CD4-positive, alpha-beta T cell (primary cell): ENCODE measurements at regions not wholly inside any gene's neighbourhood (a gene's known extent, or its start where the extent isn't known, plus 50 kb on each side); places are given as distances from the start of the nearest gene placed in this dataset.

Experiments used
- ATAC-seq: fragments of 200-7000 bp; cut with Tn5 transposase; one replicate; pipeline ENCODE4 v1.10.0; 2022; ENCODE audit warnings: mild to moderate bottlenecking; ENCODE audit not compliant: poor library complexity
- CTCF ChIA-PET: fragments of 350-600 bp; sonication (Branson Sonifier 250); formaldehyde crosslinking; loops from one replicate; lab custom pipeline; 2021; ENCODE audit warnings: antibody characterized with exemption, inconsistent platforms; lab: Charles Lee
- POLR2A ChIA-PET: fragments of 350-600 bp; sonication (Branson Sonifier 250); formaldehyde crosslinking; loops from one replicate; lab custom pipeline; 2021; ENCODE audit warnings: antibody characterized with exemption, inconsistent platforms; lab: Charles Lee
- DNase-seq, 14 experiments: peaks; one replicate each; pipeline ENCODE4 v3.0.0-alpha.2; 2013 to 2020; ENCODE audit warnings: mixed read lengths in 2 of 14
- H3K27ac ChIP-seq, 2 donors: one replicate each; pipeline versions ENCODE4 v1.5.1 to v1.7.0; 2013; ENCODE audit warnings: low read length in 2 of 2, low read depth in 1 of 2, mild to moderate bottlenecking in 1 of 2
- H3K27me3 ChIP-seq, 2 experiments: 1 replicate in 1 of 2; 2 replicates in 1 of 2; pipeline versions ENCODE4 v1.6.1 to v1.7.0; 2013; ENCODE audit warnings: low read length in 2 of 2, control low read depth in 1 of 2, mild to moderate bottlenecking in 1 of 2, moderate library complexity in 1 of 2; ENCODE audit not compliant: insufficient read depth in 2 of 2, control insufficient read depth in 1 of 2
- H3K36me3 ChIP-seq: one replicate; pipeline ENCODE4 v1.6.1; 2013; ENCODE audit warnings: low read length, control low read depth; ENCODE audit not compliant: insufficient read depth
- H3K4me1 ChIP-seq: one replicate; pipeline ENCODE4 v1.6.1; 2013; ENCODE audit warnings: low read length, control low read depth; ENCODE audit not compliant: insufficient read depth
- H3K4me3 ChIP-seq: one replicate; pipeline ENCODE4 v1.5.1; 2013; ENCODE audit warnings: mild to moderate bottlenecking, low read length, moderate library complexity
- H3K9me3 ChIP-seq, 2 experiments: 1 replicate in 1 of 2; 2 replicates in 1 of 2; pipeline versions ENCODE4 v1.6.1 to v1.7.0; 2013; ENCODE audit warnings: low read length in 2 of 2, mild to moderate bottlenecking in 2 of 2, control low read depth in 1 of 2, moderate library complexity in 1 of 2; ENCODE audit not compliant: control insufficient read depth in 1 of 2, insufficient read depth in 1 of 2
- H3K27ac Mint-ChIP-seq: one replicate; pipeline ENCODE4 v1.8.0; 2020; ENCODE audit warnings: mixed read lengths
- H3K27me3 Mint-ChIP-seq: one replicate; pipeline ENCODE4 v1.8.0; 2021; ENCODE audit warnings: mixed read lengths
- H3K36me3 Mint-ChIP-seq: one replicate; pipeline ENCODE4 v1.8.0; 2021; ENCODE audit warnings: low read depth, mixed read lengths
- H3K4me1 Mint-ChIP-seq: one replicate; pipeline ENCODE4 v1.8.0; 2021; ENCODE audit warnings: low read depth, mixed read lengths
- H3K4me3 Mint-ChIP-seq: one replicate; pipeline ENCODE4 v1.8.0; 2020; ENCODE audit warnings: mild to moderate bottlenecking, mixed read lengths
- H3K9me3 Mint-ChIP-seq: one replicate; pipeline ENCODE4 v1.8.0; 2020; ENCODE audit warnings: mixed read lengths
- CTCF ChIP-seq: fragments of 200-600 bp; IDR thresholded peaks from one replicate; pipeline ENCODE4 v1.8.0; 2022; ENCODE audit warnings: antibody characterized with exemption, mild to moderate bottlenecking
- intact Hi-C, 2 experiments: fragments of 100-400 bp; cut with DNase I in 1 of 2; cut with micrococcal nuclease in 1 of 2; formaldehyde crosslinking; loops; one replicate each; pipeline versions ENCODE4 v1.15.1 to v1.9.0; 2023 to 2025; cut with DNase I, micrococcal nuclease

GRCh38 chr4:29521281-29521680 lies 1198.9 kb upstream of the PCDH7 start:
- no peak overlapping the region for H3K4me3 ChIP-seq
- H3K27ac ChIP-seq, result no peak overlapping the region
- Mint-ChIP-seq H3K9me3 (peaks cover 19% of the 10 kb centered on the region), H3K4me3 (no peak overlapping the region), H3K27ac (no peak overlapping the region), H3K4me1 (no peaks in the 10 kb centered on the region), H3K27me3 (no peaks in the 10 kb centered on the region), H3K36me3 (no peaks in the 10 kb centered on the region)
- H3K27me3 ChIP-seq, result no peaks in the 10 kb centered on the region
- CTCF ChIA-PET, result no interaction called here
- H3K36me3 ChIP-seq, result no peaks in the 10 kb centered on the region
- POLR2A ChIA-PET, result no interaction called here
- no peak for TF ChIP-seq CTCF
- DNase-seq, result no peak
- H3K4me1 ChIP-seq, result no peaks in the 10 kb centered on the region
- intact Hi-C loops, result no loop called here
- no peak for ATAC-seq
- no peaks in the 10 kb centered on the region for H3K9me3 ChIP-seq

GRCh38 chr4:29536745-29537144 lies 1183.4 kb upstream of the PCDH7 start:
- Histone ChIP-seq H3K36me3 (no peaks in the 10 kb centered on the region), H3K9me3 (peaks cover 0 to 2% of the 10 kb centered on the region in 2 experiments), H3K27ac (no peak overlapping the region), H3K27me3 (no peaks in the 10 kb centered on the region), H3K4me3 (no peak overlapping the region), H3K4me1 (no peaks in the 10 kb centered on the region)
- Mint-ChIP-seq H3K9me3 (peaks cover 8% of the 10 kb centered on the region), H3K4me1 (no peaks in the 10 kb centered on the region), H3K27ac (no peak overlapping the region), H3K36me3 (no peaks in the 10 kb centered on the region), H3K4me3 (no peak overlapping the region), H3K27me3 (no peaks in the 10 kb centered on the region)
- no peak for TF ChIP-seq CTCF
- intact Hi-C loops, result no loop called here
- no peak for ATAC-seq
- ChIA-PET POLR2A (no interaction called here), CTCF (no interaction called here)
- DNase-seq, result no peak

- Mint-ChIP-seq H3K36me3 (no peaks in the 10 kb centered on the region), H3K9me3 (peaks cover 5% of the 10 kb centered on the region), H3K4me3 (no peak overlapping the region), H3K27me3 (no peaks in the 10 kb centered on the region), H3K4me1 (no peaks in the 10 kb centered on the region), H3K27ac (no peak overlapping the region)
- H3K27ac ChIP-seq, result no peak overlapping the region
- H3K4me1 ChIP-seq, result no peaks in the 10 kb centered on the region
- H3K27me3 ChIP-seq, result no peaks in the 10 kb centered on the region
- DNase-seq (no peak), ATAC-seq (no peak)
- intact Hi-C loops, result no loop called here
- TF ChIP-seq CTCF, result no peak
- ChIA-PET POLR2A (no interaction called here), CTCF (no interaction called here)
- H3K4me3 ChIP-seq, result no peak overlapping the region
- H3K9me3 ChIP-seq, result peaks cover 0 to 13% of the 10 kb centered on the region in 2 experiments
- H3K36me3 ChIP-seq, result no peaks in the 10 kb centered on the region
Measured at GRCh38 chr4:29538889-29539646, 1181.1 kb upstream of the PCDH7 start.
